OCI-LY3 (cell line): ENCODE measurements at regions not wholly inside any gene's neighbourhood (a gene's known extent, or its start where the extent isn't known, plus 50 kb on each side); places are given as distances from the start of the nearest gene placed in this dataset.

Experiments
- CTCF ChIP-seq: fragments of 200-600, 300-600 bp; sonication (generic); IDR thresholded peaks from 2 replicates; pipeline ENCODE4 v1.5.1; 2014; ENCODE audit warnings: antibody characterized with exemption, low read length, low read depth
- EZH2phosphoT487 ChIP-seq: fragments of 200-600 bp; shearing (Covaris generic); IDR thresholded peaks from 2 replicates; pipeline ENCODE4 v1.6.1; 2018; ENCODE audit warnings: antibody characterized with exemption, mixed run types, low read depth

- TF ChIP-seq CTCF, result no peak
- no peak for TF ChIP-seq EZH2phosphoT487
Observed at GRCh38 chr6:21390532-21391213, 202.9 kb upstream of the SOX4 start.
